ENCODE measurements at regions not wholly inside any gene's neighbourhood (a gene's known extent, or its start where the extent isn't known, plus 50 kb on each side); places are given as distances from the start of the nearest gene placed in this dataset.

- Histone ChIP-seq H2AFZ (ENCODE audit: insufficient read depth, low read length, poor library complexity) (no peak overlapping the region), H3K79me1 (ENCODE audit: low read length) (peaks cover 3% of the 10 kb centered on the region), H2BK5ac (ENCODE audit: low read depth, low read length, poor library complexity) (no peak overlapping the region), H3K4me1 (ENCODE audit: control insufficient read depth in 1 of 2, insufficient read depth in 2 of 2, low read length in 2 of 2) (peaks cover 0 to 2% of the 10 kb centered on the region in 2 experiments), H4K8ac (ENCODE audit: low read depth, low read length) (no peak overlapping the region), H2BK120ac (ENCODE audit: insufficient read depth, low read length, poor library complexity) (no peak overlapping the region), H4K12ac (ENCODE audit: low read depth, low read length) (no peak overlapping the region), H2BK12ac (ENCODE audit: low read length) (no peak overlapping the region), H3K18ac (ENCODE audit: low read length) (no peak overlapping the region), H2AK5ac (ENCODE audit: low read length) (no peak overlapping the region), H3K36me3 (ENCODE audit: control insufficient read depth in 1 of 2, insufficient read depth in 2 of 2, low read length in 2 of 2) (no peaks in the 10 kb centered on the region), H3K4me3 (ENCODE audit: low read depth, low read length) (no peak overlapping the region), H3K79me2 (ENCODE audit: control insufficient read depth, insufficient read depth, low read length, poor library complexity) (no peaks in the 10 kb centered on the region), H3K27ac (ENCODE audit: low read depth, low read length) (no peak overlapping the region), H3K9me3 (ENCODE audit: insufficient read depth, low read depth, low read length) (no peaks in the 10 kb centered on the region), H4K91ac (ENCODE audit: low read depth, low read length) (no peak overlapping the region), H3K23ac (ENCODE audit: low read length) (no peak overlapping the region), H3K4ac (ENCODE audit: low read depth, low read length) (no peak overlapping the region), H3K9ac (ENCODE audit: low read length) (no peak overlapping the region), H3K27me3 (ENCODE audit: insufficient read depth, low read length) (no peaks in the 10 kb centered on the region), H3K14ac (ENCODE audit: low read length) (no peak overlapping the region), H3K4me2 (ENCODE audit: low read length) (no peak overlapping the region)
- peak; percentile 84 to 98 for DNase-seq
- WGBS (ENCODE audit: extremely low coverage, insufficient coverage, insufficient read length), result no CpG with 5 or more reads among the region's 2 CpGs
These were observed 99.6 kb downstream of the FAM181B start for GRCh38 chr11:82634091-82634490.

GRCh38 chr11:82631722-82632630, 101.7 kb downstream of the FAM181B start:
- WGBS (ENCODE audit: extremely low coverage, insufficient coverage, insufficient read length), result no CpG with 5 or more reads among the region's 4 CpGs
- Histone ChIP-seq H3K18ac (ENCODE audit: low read length) (no peak overlapping the region), H3K36me3 (ENCODE audit: control insufficient read depth in 1 of 2, insufficient read depth in 2 of 2, low read length in 2 of 2) (no peaks in the 10 kb centered on the region), H3K4me3 (ENCODE audit: low read depth, low read length) (no peak overlapping the region), H4K12ac (ENCODE audit: low read depth, low read length) (no peak overlapping the region), H2BK12ac (ENCODE audit: low read length) (no peak overlapping the region), H3K23ac (ENCODE audit: low read length) (no peak overlapping the region), H2AK5ac (ENCODE audit: low read length) (no peak overlapping the region), H2AFZ (ENCODE audit: insufficient read depth, low read length, poor library complexity) (no peak overlapping the region), H3K9ac (ENCODE audit: low read length) (no peak overlapping the region), H3K27me3 (ENCODE audit: insufficient read depth, low read length) (no peaks in the 10 kb centered on the region), H3K27ac (ENCODE audit: low read depth, low read length) (peak overlapping the region; percentile 44), H4K8ac (ENCODE audit: low read depth, low read length) (no peak overlapping the region), H3K4me1 (ENCODE audit: control insufficient read depth in 1 of 2, insufficient read depth in 2 of 2, low read length in 2 of 2) (peaks cover 0 to 2% of the 10 kb centered on the region in 2 experiments), H3K79me1 (ENCODE audit: low read length) (peaks cover 3% of the 10 kb centered on the region), H3K4me2 (ENCODE audit: low read length) (no peak overlapping the region), H2BK5ac (ENCODE audit: low read depth, low read length, poor library complexity) (no peak overlapping the region), H3K14ac (ENCODE audit: low read length) (no peak overlapping the region), H3K79me2 (ENCODE audit: control insufficient read depth, insufficient read depth, low read length, poor library complexity) (no peaks in the 10 kb centered on the region), H3K9me3 (ENCODE audit: insufficient read depth, low read depth, low read length) (peaks cover 2% of the 10 kb centered on the region), H4K91ac (ENCODE audit: low read depth, low read length) (no peak overlapping the region), H2BK120ac (ENCODE audit: insufficient read depth, low read length, poor library complexity) (no peak overlapping the region), H3K4ac (ENCODE audit: low read depth, low read length) (no peak overlapping the region)
- DNase-seq, result no peak

GRCh38 chr11:82610671-82611070, 123.0 kb downstream of the FAM181B start:
- Histone ChIP-seq H2AK5ac (ENCODE audit: low read length) (no peak overlapping the region), H3K9ac (ENCODE audit: low read length) (no peak overlapping the region), H3K9me3 (ENCODE audit: insufficient read depth, low read depth, low read length) (no peaks in the 10 kb centered on the region), H2BK120ac (ENCODE audit: insufficient read depth, low read length, poor library complexity) (no peak overlapping the region), H4K91ac (ENCODE audit: low read depth, low read length) (no peak overlapping the region), H2BK12ac (ENCODE audit: low read length) (no peak overlapping the region), H3K23ac (ENCODE audit: low read length) (no peak overlapping the region), H2AFZ (ENCODE audit: insufficient read depth, low read length, poor library complexity) (no peak overlapping the region), H4K8ac (ENCODE audit: low read depth, low read length) (no peak overlapping the region), H3K4me2 (ENCODE audit: low read length) (no peak overlapping the region), H3K18ac (ENCODE audit: low read length) (no peak overlapping the region), H3K27me3 (ENCODE audit: insufficient read depth, low read length) (no peaks in the 10 kb centered on the region), H3K27ac (ENCODE audit: low read depth, low read length) (no peak overlapping the region), H3K4me3 (ENCODE audit: low read depth, low read length) (no peak overlapping the region), H2BK5ac (ENCODE audit: low read depth, low read length, poor library complexity) (no peak overlapping the region), H3K14ac (ENCODE audit: low read length) (no peak overlapping the region), H3K36me3 (ENCODE audit: control insufficient read depth in 1 of 2, insufficient read depth in 2 of 2, low read length in 2 of 2) (no peaks in the 10 kb centered on the region), H3K79me2 (ENCODE audit: control insufficient read depth, insufficient read depth, low read length, poor library complexity) (no peaks in the 10 kb centered on the region), H3K4ac (ENCODE audit: low read depth, low read length) (no peak overlapping the region), H3K4me1 (ENCODE audit: control insufficient read depth in 1 of 2, insufficient read depth in 2 of 2, low read length in 2 of 2) (no peaks in the 10 kb centered on the region), H3K79me1 (ENCODE audit: low read length) (no peaks in the 10 kb centered on the region), H4K12ac (ENCODE audit: low read depth, low read length) (no peak overlapping the region)
- DNase-seq, result no peak

- no peak for DNase-seq
- no peaks in the 10 kb centered on the region for H3K36me3 ChIP-seq (ENCODE audit: control insufficient read depth in 1 of 2, insufficient read depth in 2 of 2, low read length in 2 of 2)
These were observed 126.9 kb downstream of the FAM181B start for GRCh38 chr11:82606738-82607137.

More at GRCh38 chr11:82606738-82607137, 126.9 kb downstream of the FAM181B start:
- no peak overlapping the region for H2BK12ac ChIP-seq (ENCODE audit: low read length)
- H2BK120ac ChIP-seq (ENCODE audit: insufficient read depth, low read length, poor library complexity), result no peak overlapping the region
- no peak overlapping the region for H4K12ac ChIP-seq (ENCODE audit: low read depth, low read length)
- no peak overlapping the region for H2BK5ac ChIP-seq (ENCODE audit: low read depth, low read length, poor library complexity)
- H3K4ac ChIP-seq (ENCODE audit: low read depth, low read length), result no peak overlapping the region
- H3K27ac ChIP-seq (ENCODE audit: low read depth, low read length), result no peak overlapping the region
- no CpG with 5 or more reads among the region's 1 CpG for WGBS (ENCODE audit: extremely low coverage, insufficient coverage, insufficient read length)
- no peak overlapping the region for H2AFZ ChIP-seq (ENCODE audit: insufficient read depth, low read length, poor library complexity)
- H3K4me3 ChIP-seq (ENCODE audit: low read depth, low read length), result no peak overlapping the region
- no peak overlapping the region for H4K91ac ChIP-seq (ENCODE audit: low read depth, low read length)
- no peaks in the 10 kb centered on the region for H3K27me3 ChIP-seq (ENCODE audit: insufficient read depth, low read length)
- no peaks in the 10 kb centered on the region for H3K4me1 ChIP-seq (ENCODE audit: control insufficient read depth in 1 of 2, insufficient read depth in 2 of 2, low read length in 2 of 2)
- no peak overlapping the region for H3K9ac ChIP-seq (ENCODE audit: low read length)
- no peak overlapping the region for H2AK5ac ChIP-seq (ENCODE audit: low read length)
- H3K9me3 ChIP-seq (ENCODE audit: insufficient read depth, low read depth, low read length), result no peaks in the 10 kb centered on the region
- H3K14ac ChIP-seq (ENCODE audit: low read length), result no peak overlapping the region
- H3K18ac ChIP-seq (ENCODE audit: low read length), result no peak overlapping the region
- H3K4me2 ChIP-seq (ENCODE audit: low read length), result no peak overlapping the region
- no peak overlapping the region for H3K23ac ChIP-seq (ENCODE audit: low read length)
- H4K8ac ChIP-seq (ENCODE audit: low read depth, low read length), result no peak overlapping the region
- H3K79me1 ChIP-seq (ENCODE audit: low read length), result no peaks in the 10 kb centered on the region
- no peaks in the 10 kb centered on the region for H3K79me2 ChIP-seq (ENCODE audit: control insufficient read depth, insufficient read depth, low read length, poor library complexity)

Measured in trophoblast cell (in vitro differentiated cells and primary cell).